ENCODE measurements at regions not wholly inside any gene's neighbourhood (a gene's known extent, or its start where the extent isn't known, plus 50 kb on each side); places are given as distances from the start of the nearest gene placed in this dataset.
"Not testable (repeated sequence)": the region's sequence is repeated elsewhere in the genome, so short reads cannot be mapped to it uniquely, and the experiment has no call there.

- no peak overlapping the region for H4K8ac ChIP-seq (ENCODE audit: low read depth, low read length)
- no peaks in the 10 kb centered on the region for H3K79me1 ChIP-seq (ENCODE audit: low read depth, low read length)
- H4K91ac ChIP-seq (ENCODE audit: low read depth, low read length, poor library complexity), result no peak overlapping the region
- no peak overlapping the region for H2BK5ac ChIP-seq (ENCODE audit: low read length)
- no peaks in the 10 kb centered on the region for H3K4me1 ChIP-seq (ENCODE audit: control insufficient read depth in 2 of 2, insufficient read depth in 1 of 2, low read depth in 1 of 2, low read length in 2 of 2)
- no peak overlapping the region for H3K4me2 ChIP-seq (ENCODE audit: insufficient read depth, low read length, poor library complexity, severe bottlenecking)
- no peak overlapping the region for H2AFZ ChIP-seq (ENCODE audit: low read length)
- no peak overlapping the region for H3K27ac ChIP-seq (replicated peaks; ENCODE audit: low read length)
- no peaks in the 10 kb centered on the region for H3K27me3 ChIP-seq (ENCODE audit: control insufficient read depth in 3 of 3, insufficient read depth in 3 of 3, low read depth in 1 of 3, low read length in 3 of 3)
- H3K18ac ChIP-seq (ENCODE audit: low read length), result no peak overlapping the region
- H3K14ac ChIP-seq (ENCODE audit: low read length), result no peak overlapping the region
- H3K23ac ChIP-seq (ENCODE audit: low read depth, low read length, poor library complexity), result no peak overlapping the region
- no peak for DNase-seq (ENCODE audit: low spot score)
- H3K4me3 ChIP-seq (ENCODE audit: low read length in 2 of 2), result no peak overlapping the region
- no peak overlapping the region for H3K9ac ChIP-seq (ENCODE audit: low read depth, low read length, poor library complexity)
- H2BK120ac ChIP-seq (ENCODE audit: low read depth, low read length), result no peak overlapping the region
- H2BK15ac ChIP-seq (ENCODE audit: low read length), result no peak overlapping the region
- H3K4ac ChIP-seq (ENCODE audit: low read length), result no peak overlapping the region
- H3K9me3 ChIP-seq (replicated peaks in 1 of 2; ENCODE audit: control insufficient read depth in 2 of 2, insufficient read depth in 1 of 2, low read depth in 1 of 2, low read length in 2 of 2), result peaks cover 0 to 4% of the 10 kb centered on the region in 2 donors
- no peak overlapping the region for H2AK5ac ChIP-seq (ENCODE audit: low read depth, low read length)
- H2BK12ac ChIP-seq (ENCODE audit: low read length), result no peak overlapping the region
- no peaks in the 10 kb centered on the region for H3K36me3 ChIP-seq (replicated peaks in 1 of 2; ENCODE audit: control insufficient read depth in 2 of 2, insufficient read depth in 2 of 2, low read length in 2 of 2)
These were observed 146.1 kb downstream of the OR4C45 start for GRCh38 chr11:50178737-50179136.

DNA sequence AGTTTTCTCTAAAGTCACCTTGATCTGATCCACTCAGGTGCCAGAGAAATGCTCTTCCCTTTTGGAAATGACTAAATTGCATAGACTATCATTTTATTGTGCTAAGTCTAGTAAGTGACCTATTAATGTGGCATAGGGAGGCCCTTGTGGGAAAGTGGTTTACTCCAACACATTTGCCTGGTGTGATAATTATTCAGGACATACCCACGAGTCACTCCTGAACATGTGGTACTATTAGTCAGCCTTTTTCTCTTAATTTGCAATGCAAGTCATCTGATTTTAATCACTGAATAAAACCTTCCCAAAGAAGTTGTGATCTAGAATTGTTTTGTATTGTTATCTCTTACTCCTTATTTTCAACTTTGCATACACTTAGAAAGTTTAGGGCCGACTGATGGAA lies 148.7 kb downstream of the OR4C45 start:
- WGBS, 2 donors (ENCODE audit: extremely low coverage in 2 of 2, insufficient read length in 2 of 2, insufficient replicate concordance in 1 of 2), result no CpG with 5 or more reads among the region's 2 CpGs

GRCh38 chr11:50182486-50182885 lies 149.8 kb downstream of the OR4C45 start:
- Histone ChIP-seq H3K18ac (ENCODE audit: low read length) (no peak overlapping the region), H4K91ac (ENCODE audit: low read depth, low read length, poor library complexity) (no peak overlapping the region), H3K27me3 (ENCODE audit: control insufficient read depth in 3 of 3, insufficient read depth in 3 of 3, low read depth in 1 of 3, low read length in 3 of 3) (no peaks in the 10 kb centered on the region), H3K27ac (replicated peaks; ENCODE audit: low read length) (no peak overlapping the region), H3K4me2 (ENCODE audit: insufficient read depth, low read length, poor library complexity, severe bottlenecking) (no peak overlapping the region), H3K9ac (ENCODE audit: low read depth, low read length, poor library complexity) (no peak overlapping the region), H3K14ac (ENCODE audit: low read length) (no peak overlapping the region), H2BK120ac (ENCODE audit: low read depth, low read length) (no peak overlapping the region), H3K23ac (ENCODE audit: low read depth, low read length, poor library complexity) (no peak overlapping the region), H2BK5ac (ENCODE audit: low read length) (no peak overlapping the region), H2BK12ac (ENCODE audit: low read length) (no peak overlapping the region), H2BK15ac (ENCODE audit: low read length) (no peak overlapping the region), H3K4ac (ENCODE audit: low read length) (no peak overlapping the region), H2AFZ (ENCODE audit: low read length) (no peak overlapping the region), H3K36me3 (replicated peaks in 1 of 2; ENCODE audit: control insufficient read depth in 2 of 2, insufficient read depth in 2 of 2, low read length in 2 of 2) (no peaks in the 10 kb centered on the region), H4K8ac (ENCODE audit: low read depth, low read length) (no peak overlapping the region), H2AK5ac (ENCODE audit: low read depth, low read length) (no peak overlapping the region), H3K4me1 (ENCODE audit: control insufficient read depth in 2 of 2, insufficient read depth in 1 of 2, low read depth in 1 of 2, low read length in 2 of 2) (no peaks in the 10 kb centered on the region), H3K4me3 (ENCODE audit: low read length in 2 of 2) (no peak overlapping the region), H3K9me3 (replicated peaks in 1 of 2; ENCODE audit: control insufficient read depth in 2 of 2, insufficient read depth in 1 of 2, low read depth in 1 of 2, low read length in 2 of 2) (peaks cover 0 to 4% of the 10 kb centered on the region in 2 donors), H3K79me1 (ENCODE audit: low read depth, low read length) (no peaks in the 10 kb centered on the region)
- no peak for DNase-seq (ENCODE audit: low spot score)
- no CpG with 5 or more reads among the region's 2 CpGs for WGBS, 2 donors (ENCODE audit: extremely low coverage in 2 of 2, insufficient read length in 2 of 2, insufficient replicate concordance in 1 of 2)

More for the DNA sequence above, 148.7 kb downstream of the OR4C45 start:
- no peak overlapping the region for H3K18ac ChIP-seq (ENCODE audit: low read length)
- H3K9ac ChIP-seq (ENCODE audit: low read depth, low read length, poor library complexity), result no peak overlapping the region
- no peaks in the 10 kb centered on the region for H3K4me1 ChIP-seq (ENCODE audit: control insufficient read depth in 2 of 2, insufficient read depth in 1 of 2, low read depth in 1 of 2, low read length in 2 of 2)
- no peak overlapping the region for H3K4ac ChIP-seq (ENCODE audit: low read length)
- H3K9me3 ChIP-seq (replicated peaks in 1 of 2; ENCODE audit: control insufficient read depth in 2 of 2, insufficient read depth in 1 of 2, low read depth in 1 of 2, low read length in 2 of 2), result peaks cover 0 to 4% of the 10 kb centered on the region in 2 donors
- H3K4me3 ChIP-seq (ENCODE audit: low read length in 2 of 2), result no peak overlapping the region
- H4K91ac ChIP-seq (ENCODE audit: low read depth, low read length, poor library complexity), result no peak overlapping the region
- no peaks in the 10 kb centered on the region for H3K27me3 ChIP-seq (ENCODE audit: control insufficient read depth in 3 of 3, insufficient read depth in 3 of 3, low read depth in 1 of 3, low read length in 3 of 3)
- H3K36me3 ChIP-seq (replicated peaks in 1 of 2; ENCODE audit: control insufficient read depth in 2 of 2, insufficient read depth in 2 of 2, low read length in 2 of 2), result no peaks in the 10 kb centered on the region
- DNase-seq (ENCODE audit: low spot score), result no peak
- H2AK5ac ChIP-seq (ENCODE audit: low read depth, low read length), result no peak overlapping the region
- H3K27ac ChIP-seq (replicated peaks; ENCODE audit: low read length), result no peak overlapping the region
- no peak overlapping the region for H4K8ac ChIP-seq (ENCODE audit: low read depth, low read length)
- H2AFZ ChIP-seq (ENCODE audit: low read length), result no peak overlapping the region
- no peak overlapping the region for H2BK15ac ChIP-seq (ENCODE audit: low read length)
- H3K79me1 ChIP-seq (ENCODE audit: low read depth, low read length), result no peaks in the 10 kb centered on the region
- no peak overlapping the region for H3K23ac ChIP-seq (ENCODE audit: low read depth, low read length, poor library complexity)
- H3K4me2 ChIP-seq (ENCODE audit: insufficient read depth, low read length, poor library complexity, severe bottlenecking), result no peak overlapping the region
- no peak overlapping the region for H2BK120ac ChIP-seq (ENCODE audit: low read depth, low read length)
- H2BK12ac ChIP-seq (ENCODE audit: low read length), result no peak overlapping the region
- H3K14ac ChIP-seq (ENCODE audit: low read length), result no peak overlapping the region
- H2BK5ac ChIP-seq (ENCODE audit: low read length), result no peak overlapping the region

GRCh38 chr11:50183170-50183569 lies 150.5 kb downstream of the OR4C45 start:
- H3K27me3 ChIP-seq (ENCODE audit: control insufficient read depth in 3 of 3, insufficient read depth in 3 of 3, low read depth in 1 of 3, low read length in 3 of 3); H3K4me2 ChIP-seq (ENCODE audit: insufficient read depth, low read length, poor library complexity, severe bottlenecking); H3K36me3 ChIP-seq (replicated peaks in 1 of 2; ENCODE audit: control insufficient read depth in 2 of 2, insufficient read depth in 2 of 2, low read length in 2 of 2); H3K27ac ChIP-seq (replicated peaks; ENCODE audit: low read length); H3K9me3 ChIP-seq (replicated peaks in 1 of 2; ENCODE audit: control insufficient read depth in 2 of 2, insufficient read depth in 1 of 2, low read depth in 1 of 2, low read length in 2 of 2); H2BK5ac ChIP-seq (ENCODE audit: low read length); H3K79me1 ChIP-seq (ENCODE audit: low read depth, low read length); H3K14ac ChIP-seq (ENCODE audit: low read length); H3K4me1 ChIP-seq (ENCODE audit: control insufficient read depth in 2 of 2, insufficient read depth in 1 of 2, low read depth in 1 of 2, low read length in 2 of 2); H2AFZ ChIP-seq (ENCODE audit: low read length); H2BK12ac ChIP-seq (ENCODE audit: low read length); H3K4ac ChIP-seq (ENCODE audit: low read length); DNase-seq (ENCODE audit: low spot score); H4K91ac ChIP-seq (ENCODE audit: low read depth, low read length, poor library complexity); H3K4me3 ChIP-seq (ENCODE audit: low read length in 2 of 2); H2BK15ac ChIP-seq (ENCODE audit: low read length); H3K23ac ChIP-seq (ENCODE audit: low read depth, low read length, poor library complexity); H3K9ac ChIP-seq (ENCODE audit: low read depth, low read length, poor library complexity); H4K8ac ChIP-seq (ENCODE audit: low read depth, low read length); H2BK120ac ChIP-seq (ENCODE audit: low read depth, low read length); H2AK5ac ChIP-seq (ENCODE audit: low read depth, low read length); H3K18ac ChIP-seq (ENCODE audit: low read length): not testable (repeated sequence)
- no CpG with 5 or more reads among the region's 19 CpGs for WGBS, 2 donors (ENCODE audit: extremely low coverage in 2 of 2, insufficient read length in 2 of 2, insufficient replicate concordance in 1 of 2)

Measured in neuronal stem cell (in vitro differentiated cells).